ENCODE measurements at regions not wholly inside any gene's neighbourhood (a gene's known extent, or its start where the extent isn't known, plus 50 kb on each side); places are given as distances from the start of the nearest gene placed in this dataset.
"Not testable (repeated sequence)": the region's sequence is repeated elsewhere in the genome, so short reads cannot be mapped to it uniquely, and the experiment has no call there.

DNA sequence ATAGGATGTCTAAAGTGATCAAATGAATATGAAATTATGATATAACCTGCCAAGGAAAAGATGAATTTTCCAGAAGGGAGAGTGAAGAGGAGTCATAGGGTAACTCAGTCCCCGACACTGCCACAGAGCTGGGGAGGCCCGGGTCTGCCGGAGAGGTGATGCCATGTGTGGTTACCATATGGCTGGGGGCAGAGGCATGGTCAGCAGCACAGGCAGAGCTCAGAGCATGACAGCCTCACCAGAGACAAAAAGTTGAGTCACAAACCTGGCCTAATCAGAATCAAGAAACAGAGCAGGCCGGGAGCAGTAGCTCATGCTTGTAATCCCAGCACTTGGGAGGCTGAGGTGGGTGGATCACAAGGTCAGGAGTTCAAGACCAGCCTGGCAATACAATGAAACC is 322.4 kb downstream of the GOLGA6L6 start:
- not testable (repeated sequence) for H3K9me3 Mint-ChIP-seq; H3K4me1 Mint-ChIP-seq; H3K27ac Mint-ChIP-seq; ATAC-seq (replicated peaks); H3K27me3 Mint-ChIP-seq; H3K36me3 Mint-ChIP-seq (ENCODE audit: low read depth); H3K4me3 Mint-ChIP-seq

DNA sequence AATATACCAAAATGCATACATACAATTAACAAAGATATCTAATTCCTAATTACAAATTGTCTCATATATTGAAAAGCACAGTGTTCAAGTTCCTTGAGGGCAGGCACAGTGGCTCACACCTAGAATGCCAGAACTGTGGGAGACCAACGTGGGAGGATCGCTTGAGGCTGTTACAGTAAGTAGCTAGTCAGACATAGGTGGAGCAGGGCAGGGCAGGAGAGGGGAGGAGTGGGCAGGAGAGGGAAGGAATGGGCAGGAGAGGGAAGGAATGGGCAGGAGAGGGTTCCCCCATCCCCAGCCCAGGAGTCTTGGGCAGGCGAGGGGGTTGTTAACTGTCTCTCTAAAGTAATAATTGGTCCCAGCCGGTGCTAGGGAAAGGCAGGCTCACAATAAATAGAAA is 325.9 kb downstream of the GOLGA6L6 start:
- not testable (repeated sequence) for ATAC-seq (replicated peaks); H3K27me3 Mint-ChIP-seq; H3K4me3 Mint-ChIP-seq; H3K9me3 Mint-ChIP-seq; H3K27ac Mint-ChIP-seq; H3K36me3 Mint-ChIP-seq (ENCODE audit: low read depth); H3K4me1 Mint-ChIP-seq

DNA sequence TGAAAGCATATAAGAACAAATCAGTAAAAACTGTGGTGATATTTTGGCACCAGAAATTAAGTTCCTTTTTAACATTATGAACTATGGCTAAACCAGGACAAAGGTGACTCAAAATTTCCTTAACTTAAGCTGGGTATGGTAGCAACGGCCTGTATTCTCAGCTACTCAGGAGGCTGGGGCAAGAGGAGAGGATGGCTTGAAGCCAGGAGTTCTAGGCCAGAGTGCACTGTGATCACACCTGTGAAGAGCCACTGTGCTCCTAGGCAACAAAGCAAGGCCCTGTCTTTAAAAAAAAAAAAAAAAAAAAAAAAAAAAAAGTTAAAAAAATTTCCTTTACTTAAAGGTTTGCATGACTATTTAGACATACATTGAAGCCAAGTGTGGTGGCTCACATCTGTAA is 327.5 kb downstream of the GOLGA6L6 start:
- not testable (repeated sequence) for H3K36me3 Mint-ChIP-seq (ENCODE audit: low read depth); H3K4me3 Mint-ChIP-seq; H3K27me3 Mint-ChIP-seq; H3K27ac Mint-ChIP-seq; ATAC-seq (replicated peaks); H3K4me1 Mint-ChIP-seq; H3K9me3 Mint-ChIP-seq

DNA sequence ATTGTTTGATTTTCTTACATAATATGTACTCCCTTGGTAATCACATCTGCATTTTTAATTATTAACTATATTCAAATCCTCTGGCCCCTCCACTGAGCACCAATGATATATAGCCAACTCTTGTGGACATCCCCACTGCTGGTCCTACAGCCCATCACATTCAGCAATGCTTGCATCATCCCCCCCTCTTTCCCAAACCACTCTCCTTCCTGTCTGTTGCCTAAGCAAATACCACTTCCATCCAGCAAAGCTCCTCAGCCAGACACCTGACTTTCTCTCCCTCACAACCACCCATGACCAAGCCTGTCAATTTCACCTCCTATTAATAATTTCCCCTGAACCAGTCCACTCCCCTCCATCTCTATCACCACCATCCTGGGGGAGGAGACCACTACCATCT is 330.1 kb downstream of the GOLGA6L6 start:
- not testable (repeated sequence) for H3K9me3 Mint-ChIP-seq; ATAC-seq (replicated peaks); H3K27ac Mint-ChIP-seq; H3K36me3 Mint-ChIP-seq (ENCODE audit: low read depth); H3K4me3 Mint-ChIP-seq; H3K4me1 Mint-ChIP-seq; H3K27me3 Mint-ChIP-seq

DNA sequence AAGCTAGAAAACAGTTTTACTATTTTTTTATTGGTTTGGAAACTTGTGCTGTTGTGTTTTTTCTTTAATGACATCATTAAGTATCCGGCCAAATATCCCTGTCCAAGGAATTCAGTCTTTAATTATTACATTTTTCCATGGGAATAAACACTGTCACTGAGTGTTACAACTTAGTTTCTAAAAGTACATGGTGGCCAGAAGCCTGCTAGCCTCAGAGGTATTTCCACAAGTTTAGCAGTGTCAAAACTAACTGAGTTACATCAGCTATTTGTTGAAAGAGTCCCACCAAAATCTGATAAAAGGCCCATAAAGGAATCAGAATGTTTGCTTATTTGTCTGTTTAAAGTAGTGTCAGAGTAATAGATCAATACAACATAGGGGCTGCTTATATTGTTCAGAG is 331.6 kb downstream of the GOLGA6L6 start:
- H3K9me3 Mint-ChIP-seq; H3K4me1 Mint-ChIP-seq; H3K36me3 Mint-ChIP-seq (ENCODE audit: low read depth); H3K27me3 Mint-ChIP-seq; H3K27ac Mint-ChIP-seq; H3K4me3 Mint-ChIP-seq; ATAC-seq (replicated peaks): not testable (repeated sequence)

DNA sequence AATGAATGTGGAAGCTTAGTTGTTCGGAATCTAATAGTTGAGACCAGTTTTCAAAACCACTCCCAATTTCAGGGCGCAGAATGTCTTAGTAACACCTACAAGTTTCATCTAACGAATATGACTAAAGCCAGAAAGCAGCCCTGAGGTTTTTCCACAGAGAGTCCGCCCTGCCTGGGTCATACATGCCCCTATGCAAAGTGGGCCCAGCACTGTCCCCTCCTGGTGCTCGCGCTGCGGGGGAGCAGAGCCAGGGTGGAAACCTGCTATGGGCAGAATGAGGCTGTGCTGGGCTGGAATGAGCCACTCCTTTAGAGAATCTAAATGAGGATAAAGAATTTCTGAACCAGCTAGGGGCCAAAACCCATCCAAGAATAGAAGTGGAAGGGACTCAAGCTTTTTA is 334.0 kb downstream of the GOLGA6L6 start:
- H3K4me3 Mint-ChIP-seq; H3K9me3 Mint-ChIP-seq; H3K36me3 Mint-ChIP-seq (ENCODE audit: low read depth); H3K4me1 Mint-ChIP-seq; H3K27ac Mint-ChIP-seq; ATAC-seq (replicated peaks); H3K27me3 Mint-ChIP-seq: not testable (repeated sequence)

DNA sequence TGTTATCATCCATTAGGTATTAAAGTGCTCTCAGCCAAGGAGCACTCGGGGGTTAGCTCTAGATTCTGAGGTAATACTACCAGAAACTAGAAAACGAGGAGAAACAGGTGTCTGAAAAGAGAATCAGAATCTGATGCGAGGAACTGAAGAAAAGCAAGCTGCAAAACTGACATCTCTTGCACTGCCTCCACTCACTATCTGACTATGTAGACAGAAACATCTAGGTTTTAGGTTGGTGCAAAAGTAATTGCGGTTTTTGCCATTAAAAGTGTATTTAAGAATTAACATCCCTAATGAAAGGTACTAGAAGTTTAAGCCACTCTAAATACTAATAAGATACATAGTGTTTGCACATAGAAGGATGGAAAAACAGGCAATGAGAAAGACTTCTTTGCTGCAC is 334.4 kb downstream of the GOLGA6L6 start:
- not testable (repeated sequence) for H3K9me3 Mint-ChIP-seq; H3K27me3 Mint-ChIP-seq; ATAC-seq (replicated peaks); H3K4me1 Mint-ChIP-seq; H3K36me3 Mint-ChIP-seq (ENCODE audit: low read depth); H3K27ac Mint-ChIP-seq; H3K4me3 Mint-ChIP-seq

DNA sequence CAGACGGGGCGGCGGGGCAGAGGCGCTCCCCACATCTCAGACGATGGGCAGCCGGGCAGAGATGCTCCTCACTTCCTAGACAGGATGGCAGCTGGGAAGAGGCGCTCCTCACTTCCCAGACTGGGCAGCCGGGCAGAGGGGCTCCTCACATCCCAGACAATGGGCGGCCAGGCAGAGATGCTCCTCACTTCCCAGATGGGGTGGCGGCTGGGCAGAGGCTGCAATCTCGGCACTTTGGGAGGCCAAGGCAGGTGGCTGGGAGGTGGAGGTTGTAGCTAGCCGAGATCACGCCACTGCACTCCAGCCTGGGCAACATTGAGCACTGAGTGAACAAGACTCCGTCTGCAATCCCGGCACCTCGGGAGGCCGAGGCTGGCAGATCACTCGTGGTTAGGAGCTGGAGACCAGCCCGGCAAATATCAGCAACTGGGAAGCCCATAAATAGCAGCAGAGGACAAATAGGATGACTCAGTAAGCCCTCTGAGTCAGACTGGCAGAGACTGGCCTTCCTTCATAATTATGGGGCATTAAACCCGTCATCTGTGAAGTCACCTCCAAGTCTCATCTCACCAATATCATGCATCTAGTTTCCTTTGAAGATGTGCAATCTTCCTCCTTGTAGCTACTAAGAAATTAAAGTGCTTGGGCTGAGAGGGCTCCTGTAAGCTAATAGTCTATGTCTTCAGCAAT is 337.3 kb downstream of the GOLGA6L6 start:
- not testable (repeated sequence) for H3K27ac Mint-ChIP-seq; H3K4me1 Mint-ChIP-seq; H3K4me3 Mint-ChIP-seq; H3K9me3 Mint-ChIP-seq; H3K27me3 Mint-ChIP-seq; H3K36me3 Mint-ChIP-seq (ENCODE audit: low read depth)
- peak; percentile 59 for ATAC-seq (replicated peaks)

DNA sequence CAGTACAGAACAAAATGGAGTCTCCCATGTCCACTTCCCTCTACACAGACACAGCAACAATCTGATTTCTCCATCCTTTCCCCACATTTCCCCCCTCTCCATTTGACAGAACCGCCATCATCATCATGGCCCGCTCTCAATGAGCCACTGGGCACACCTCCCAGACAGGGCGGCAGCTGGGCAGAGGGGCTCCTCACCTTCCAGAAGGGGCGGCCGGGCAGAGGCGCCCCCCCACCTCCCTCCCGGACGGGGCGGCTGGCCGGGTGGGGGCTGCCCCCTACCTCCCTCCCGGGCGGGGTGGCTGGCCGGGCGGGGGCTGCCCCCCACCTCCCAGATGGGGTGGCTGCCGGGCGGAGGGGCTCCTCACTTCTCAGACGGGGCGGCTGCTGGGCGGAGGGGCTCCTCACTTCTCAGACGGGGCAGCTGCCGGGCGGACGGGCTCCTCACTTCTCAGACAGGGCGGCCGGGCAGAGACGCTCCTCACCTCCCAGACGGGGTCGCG is 337.9 kb downstream of the GOLGA6L6 start:
- not testable (repeated sequence) for H3K27ac Mint-ChIP-seq; H3K4me3 Mint-ChIP-seq; ATAC-seq (replicated peaks); H3K9me3 Mint-ChIP-seq; H3K27me3 Mint-ChIP-seq; H3K36me3 Mint-ChIP-seq (ENCODE audit: low read depth); H3K4me1 Mint-ChIP-seq

DNA sequence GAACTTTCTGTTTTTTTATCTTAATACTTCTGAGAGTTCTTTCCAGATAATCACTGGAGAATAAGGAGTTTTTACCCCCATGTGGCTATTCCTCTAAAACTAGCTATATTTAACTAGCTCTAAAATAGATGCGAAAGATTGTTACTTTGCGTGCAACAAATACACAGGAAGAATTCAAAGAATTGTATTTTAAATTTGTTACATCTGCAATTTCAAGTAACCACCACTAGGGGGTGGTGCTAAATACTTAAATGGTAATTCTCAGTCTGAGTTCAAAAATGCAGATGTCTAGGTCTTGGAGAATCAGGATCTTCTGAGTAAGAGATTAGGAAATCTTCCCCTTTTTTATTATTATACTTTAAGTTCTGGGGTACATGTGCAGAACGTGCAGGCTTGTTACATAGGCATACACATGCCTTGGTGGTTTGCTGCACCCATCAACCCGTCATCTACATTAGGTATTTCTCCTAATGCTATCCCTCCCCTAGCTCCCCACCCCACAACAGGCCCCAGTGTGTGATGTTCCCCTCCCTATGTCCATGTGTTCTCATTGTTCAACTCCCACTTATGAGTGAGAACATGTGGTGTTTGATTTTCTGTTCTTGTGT is 346.9 kb downstream of the GOLGA6L6 start:
- not testable (repeated sequence) for H3K27me3 Mint-ChIP-seq; ATAC-seq (replicated peaks); H3K4me3 Mint-ChIP-seq; H3K27ac Mint-ChIP-seq; H3K36me3 Mint-ChIP-seq (ENCODE audit: low read depth); H3K4me1 Mint-ChIP-seq; H3K9me3 Mint-ChIP-seq

DNA sequence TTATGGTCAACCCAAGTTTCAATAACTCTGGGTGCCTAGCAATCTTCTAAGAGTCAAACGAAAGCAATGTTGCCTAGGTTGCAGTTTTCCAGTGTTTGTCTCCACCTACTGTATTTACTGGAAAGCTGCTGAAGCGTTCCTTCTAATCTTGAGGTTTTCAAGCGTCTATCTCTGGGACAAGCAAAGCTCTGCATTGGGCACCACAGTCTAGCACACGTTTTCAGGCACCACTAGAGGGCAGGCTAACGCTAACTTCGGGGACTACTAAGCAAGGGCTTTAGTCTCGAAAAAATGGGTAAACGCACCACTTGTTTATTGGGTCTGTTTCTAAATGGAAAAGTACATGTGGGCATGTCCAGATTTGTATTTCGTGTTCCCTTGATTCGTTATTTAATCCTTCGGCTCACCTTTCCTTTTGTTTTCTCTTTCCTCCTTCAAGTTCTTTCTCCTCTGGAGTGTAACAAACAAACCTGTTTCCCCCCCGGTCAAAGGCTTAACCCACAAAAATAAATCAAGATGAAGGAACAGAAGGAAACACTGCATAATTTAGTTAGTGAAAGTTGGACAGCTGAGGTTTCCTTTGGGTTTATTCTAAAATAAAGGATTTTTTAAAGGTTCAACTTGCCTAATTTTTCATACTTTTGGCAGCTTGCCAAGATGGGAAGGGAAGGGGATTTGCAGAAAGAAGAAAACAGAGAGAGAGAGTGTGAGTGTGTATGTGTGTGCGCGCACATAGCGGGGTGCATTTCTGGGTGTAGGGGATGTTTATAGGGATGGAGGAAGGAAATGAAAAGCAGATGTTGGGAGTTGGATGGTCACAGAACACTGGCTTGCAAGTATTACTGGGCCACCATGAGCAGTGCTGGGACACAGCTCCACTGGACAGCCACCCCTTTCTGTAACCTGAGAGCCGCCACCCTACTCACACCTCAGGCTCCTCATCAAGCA is 348.3 kb downstream of the GOLGA6L6 start:
- not testable (repeated sequence) for H3K4me3 Mint-ChIP-seq; H3K36me3 Mint-ChIP-seq (ENCODE audit: low read depth); H3K4me1 Mint-ChIP-seq; H3K27ac Mint-ChIP-seq; H3K9me3 Mint-ChIP-seq; H3K27me3 Mint-ChIP-seq
- ATAC-seq (replicated peaks) = peak; percentile 92

DNA sequence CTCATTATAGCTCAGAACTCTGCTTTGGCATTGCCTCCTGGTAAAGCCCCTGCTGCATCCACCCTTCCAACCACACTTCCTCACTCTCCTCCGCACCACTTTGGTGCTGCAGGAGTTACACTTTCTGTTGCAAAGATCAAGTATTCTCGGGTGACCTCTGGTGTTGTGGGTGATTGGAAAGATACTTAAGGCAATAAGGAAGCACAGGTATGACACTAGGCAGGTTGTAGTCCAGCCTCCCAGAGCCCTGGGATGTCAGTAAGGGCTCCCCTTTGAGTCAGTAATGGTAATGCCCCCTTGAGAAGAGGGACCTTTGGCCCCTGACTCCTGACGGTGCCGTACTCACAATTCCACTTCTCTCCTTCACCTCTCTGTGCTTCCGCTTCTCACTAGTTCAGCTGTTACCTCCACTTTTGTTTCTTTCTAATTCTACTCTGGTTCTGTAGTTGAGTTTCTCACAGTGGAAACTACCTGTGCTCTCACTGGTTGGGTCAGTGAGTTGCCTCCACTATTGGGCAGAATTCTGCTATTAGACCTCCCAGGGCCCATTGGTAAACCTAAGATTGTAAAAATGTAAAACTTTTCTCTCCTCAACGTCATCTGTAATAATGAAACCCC is 350.0 kb downstream of the GOLGA6L6 start:
- H3K4me1 Mint-ChIP-seq; H3K27me3 Mint-ChIP-seq; H3K36me3 Mint-ChIP-seq (ENCODE audit: low read depth); H3K9me3 Mint-ChIP-seq; H3K4me3 Mint-ChIP-seq; ATAC-seq (replicated peaks); H3K27ac Mint-ChIP-seq: not testable (repeated sequence)

DNA sequence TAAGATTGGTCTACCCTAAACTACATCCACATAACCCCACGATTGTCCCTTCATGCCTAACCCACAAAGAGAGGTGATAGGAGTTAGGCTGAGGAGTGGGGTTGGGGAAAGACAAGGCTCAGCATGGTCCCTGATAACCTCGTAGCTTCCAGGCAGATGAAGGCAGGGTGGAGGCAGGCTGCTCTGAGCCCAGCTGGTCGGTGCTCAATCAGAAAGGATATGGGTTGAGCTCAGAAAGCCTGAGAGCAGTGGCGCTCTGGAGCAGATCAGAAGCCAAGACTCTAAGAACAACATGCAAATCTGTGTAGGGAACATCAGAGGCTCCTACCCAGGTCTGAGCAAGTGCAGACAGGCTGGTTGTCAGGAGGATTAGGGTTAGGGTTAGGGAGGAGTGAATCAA is 353.0 kb downstream of the GOLGA6L6 start:
- not testable (repeated sequence) for ATAC-seq (replicated peaks); H3K9me3 Mint-ChIP-seq; H3K27me3 Mint-ChIP-seq; H3K4me3 Mint-ChIP-seq; H3K27ac Mint-ChIP-seq; H3K36me3 Mint-ChIP-seq (ENCODE audit: low read depth); H3K4me1 Mint-ChIP-seq

DNA sequence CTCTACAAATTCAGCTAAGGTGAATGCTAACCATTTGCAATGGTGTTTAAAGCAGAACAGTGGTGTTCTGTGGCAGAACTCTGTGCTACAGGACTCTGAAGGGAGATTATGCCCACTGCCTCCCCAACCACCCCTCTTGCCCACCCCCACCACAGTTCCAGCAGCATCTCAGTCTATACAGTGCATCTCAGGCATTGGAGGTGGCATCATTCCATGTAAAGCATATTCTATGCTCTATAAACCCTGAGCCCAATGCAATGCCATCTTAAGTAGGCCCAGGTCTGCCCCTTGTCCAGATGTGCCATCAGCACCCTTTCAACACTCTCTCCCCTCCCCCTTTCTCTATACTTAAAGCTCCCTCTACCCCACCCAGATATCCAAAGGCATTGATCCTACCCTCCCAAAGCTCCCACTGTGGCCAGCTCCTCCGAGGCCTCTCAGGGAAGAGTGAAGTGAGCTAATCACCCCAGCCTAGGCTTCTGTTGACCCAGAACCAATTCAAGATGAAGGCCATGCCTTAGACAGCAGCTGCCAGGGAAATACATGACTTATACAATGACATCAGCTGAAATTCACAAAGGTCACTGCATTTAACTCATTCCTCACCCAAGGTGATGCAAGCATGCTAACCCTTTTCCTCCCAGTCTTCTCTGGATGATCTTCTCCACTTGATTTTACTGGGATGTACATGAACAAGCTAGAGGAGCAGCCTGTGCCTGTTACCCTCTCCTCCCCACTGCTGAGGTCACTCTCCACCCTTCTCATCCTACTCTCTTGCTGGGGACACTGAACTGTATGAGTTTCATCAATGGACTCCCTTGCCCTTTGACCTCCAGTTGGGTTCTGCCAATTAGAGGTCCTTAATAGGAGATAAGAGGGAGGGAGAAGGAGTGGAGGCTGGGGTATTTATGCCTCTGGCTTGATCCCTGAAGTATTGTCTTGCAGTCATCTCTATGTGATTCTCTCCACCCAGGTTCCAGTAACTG is 353.9 kb downstream of the GOLGA6L6 start:
- H3K27ac Mint-ChIP-seq; H3K9me3 Mint-ChIP-seq; H3K27me3 Mint-ChIP-seq; H3K36me3 Mint-ChIP-seq (ENCODE audit: low read depth); H3K4me3 Mint-ChIP-seq; H3K4me1 Mint-ChIP-seq: not testable (repeated sequence)
- peak; percentile 21 for ATAC-seq (replicated peaks)
